ENCODE measurements at regions not wholly inside any gene's neighbourhood (a gene's known extent, or its start where the extent isn't known, plus 50 kb on each side); places are given as distances from the start of the nearest gene placed in this dataset.
A peak's percentile ranks its signal among the peaks of the same experiment; 100 is the strongest.

DNA sequence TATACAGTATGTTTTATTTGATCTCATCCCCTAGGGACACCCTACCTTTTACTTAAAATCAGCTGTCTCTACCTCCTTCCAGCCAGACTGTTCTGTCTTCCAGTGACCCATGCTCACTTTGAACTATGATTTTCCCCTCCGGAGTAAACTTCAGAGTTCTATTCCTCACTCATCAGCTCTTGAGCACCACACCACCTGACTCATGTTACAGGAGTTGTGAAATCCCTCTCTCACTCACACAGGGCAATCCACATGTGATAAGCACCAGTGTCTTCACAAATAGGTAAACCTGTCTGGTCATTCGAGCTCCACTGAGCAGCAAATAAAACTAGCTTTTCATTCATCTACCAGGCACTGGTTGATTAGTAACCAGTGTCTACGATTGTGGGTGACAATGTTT is 177.3 kb upstream of the BMP4 start:
- DNase-seq, result no peak

DNA sequence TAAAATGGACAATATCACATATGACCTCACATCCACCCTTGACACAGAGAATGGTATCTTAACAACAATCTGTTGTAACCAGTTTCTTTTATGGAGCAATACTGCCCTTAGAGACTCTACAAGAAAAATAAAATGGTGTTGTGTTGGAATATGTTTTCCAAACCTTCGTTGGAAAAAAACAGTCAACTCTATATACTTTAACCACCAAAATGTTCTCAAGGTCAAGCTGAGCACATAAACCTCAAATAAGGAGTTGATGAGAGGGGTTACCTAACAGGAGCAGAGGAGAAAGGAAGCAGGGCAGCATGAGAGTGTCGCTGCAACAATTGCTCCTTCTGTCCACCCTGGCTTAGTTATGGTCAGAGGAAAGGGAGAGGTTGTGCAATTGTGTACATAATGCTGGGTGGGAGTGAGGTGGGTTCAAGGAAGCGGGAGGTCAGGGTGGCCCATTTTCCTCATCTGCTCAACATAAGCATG is 179.2 kb upstream of the BMP4 start:
- DNase-seq, result no peak

DNA sequence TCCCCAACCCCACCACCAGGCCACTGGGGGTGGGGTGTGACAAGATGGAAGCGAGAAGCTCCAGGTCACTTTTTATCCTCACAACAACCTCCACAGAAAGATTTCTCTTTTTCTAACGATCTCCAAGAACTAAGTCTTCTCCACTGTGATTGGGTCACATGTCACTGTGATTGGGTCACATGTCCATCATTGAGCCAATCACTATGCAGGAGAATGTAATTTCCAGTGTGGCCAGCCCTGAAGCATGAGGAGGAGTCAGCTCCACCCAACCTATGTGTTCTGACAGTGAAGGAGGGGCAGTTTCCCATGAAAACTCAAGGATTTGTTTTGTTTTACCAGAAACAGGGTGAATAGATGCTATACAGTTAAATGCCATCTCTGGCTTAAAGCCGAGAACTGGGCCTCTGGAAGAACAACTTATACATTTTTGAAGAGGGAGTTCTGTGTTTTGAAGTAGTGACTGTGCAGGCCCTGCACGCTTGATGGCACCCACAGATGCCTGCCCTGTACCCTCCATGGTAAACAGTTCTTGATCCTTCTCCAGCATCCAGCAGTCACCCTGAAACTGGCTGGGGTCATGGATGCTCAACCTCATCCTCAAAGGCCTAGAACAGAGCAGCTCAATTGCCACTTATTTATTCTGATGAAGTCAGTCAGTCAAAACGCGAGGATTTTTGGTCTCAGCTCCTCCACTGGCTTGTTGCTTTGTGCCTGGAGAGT is 180.4 kb upstream of the BMP4 start:
- no peak for DNase-seq

DNA sequence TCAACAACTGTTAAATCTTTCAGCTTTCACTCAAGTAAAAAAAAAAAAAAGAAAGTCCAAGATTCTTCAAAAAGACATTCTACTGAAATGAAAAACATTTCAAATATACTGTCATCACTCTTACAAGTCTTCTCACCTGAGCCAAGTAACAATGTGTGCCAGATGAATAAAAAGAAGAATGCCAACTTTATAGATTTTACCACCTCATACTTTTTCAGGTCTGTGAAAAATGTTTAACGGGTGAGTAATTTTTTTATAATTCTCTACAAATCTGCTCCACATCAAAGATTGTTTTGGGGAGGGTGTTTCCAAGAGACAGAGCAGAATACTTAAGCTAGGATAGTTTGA is 181.0 kb upstream of the BMP4 start:
- DNase-seq, result no peak

DNA sequence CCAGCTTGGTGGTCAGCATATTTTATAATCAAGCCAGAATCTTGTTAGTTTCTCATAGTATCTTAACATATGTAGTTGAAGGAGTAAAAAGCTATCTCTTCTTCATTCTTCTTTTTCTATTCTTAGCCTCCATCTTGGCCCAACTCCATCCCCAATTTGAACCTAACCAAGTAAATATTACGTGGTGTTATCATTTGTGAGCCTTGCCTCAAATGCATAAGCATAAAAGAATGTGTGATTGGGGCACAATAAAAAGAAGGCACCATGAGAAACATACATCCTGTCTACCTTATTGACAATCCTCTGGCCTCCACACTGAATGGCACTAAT is 181.4 kb upstream of the BMP4 start:
- no peak for DNase-seq

DNA sequence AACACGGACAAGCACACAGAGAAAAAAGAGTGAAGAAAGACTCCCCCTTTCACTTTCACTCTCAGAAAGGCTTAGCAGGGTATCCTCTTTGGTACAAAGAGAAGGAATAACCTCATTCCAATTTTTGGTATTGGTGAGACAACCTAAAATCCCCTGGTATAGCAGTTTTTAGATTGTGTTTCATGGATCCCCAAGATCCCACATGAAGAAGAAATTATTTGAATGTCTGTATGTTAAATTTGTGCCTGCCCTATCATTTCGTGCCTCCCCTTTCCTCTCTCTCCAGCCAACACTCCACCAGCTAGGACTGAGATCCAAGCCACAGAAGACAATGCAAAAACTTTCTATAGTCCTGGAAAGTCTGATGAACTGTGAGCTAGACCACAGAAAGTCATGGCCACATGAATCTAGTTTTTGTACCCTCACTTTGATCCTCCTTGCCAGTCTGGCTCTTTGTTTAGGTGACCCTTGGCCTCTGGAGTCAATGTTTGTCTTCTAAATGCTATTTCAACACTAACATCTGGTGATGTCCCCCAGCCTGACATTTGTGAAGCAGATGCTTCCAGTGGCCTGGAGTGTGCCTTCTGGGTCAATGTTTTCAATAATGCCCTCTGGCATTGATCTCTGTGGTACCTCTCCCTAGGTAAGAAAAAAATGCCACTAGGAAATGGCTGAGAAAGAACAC is 181.9 kb upstream of the BMP4 start:
- no peak for DNase-seq

DNA sequence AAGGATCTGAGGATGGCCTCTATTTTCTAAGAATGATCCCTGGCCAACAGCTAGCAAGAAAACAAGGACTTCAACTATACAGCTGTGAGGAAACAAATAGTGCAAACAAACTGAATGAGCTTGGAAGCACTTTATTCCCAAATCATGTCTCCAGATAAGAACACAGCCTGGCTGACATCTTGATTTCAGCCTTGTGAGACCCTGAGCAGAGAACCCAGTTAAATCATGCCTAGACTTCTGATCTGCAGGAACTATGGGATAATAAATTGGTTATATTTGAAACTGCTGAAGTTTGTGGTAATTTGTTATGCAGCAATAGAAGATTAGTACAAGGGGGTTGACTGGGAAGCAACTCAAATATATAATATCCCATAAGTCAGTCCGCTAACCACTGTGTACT is 183.9 kb upstream of the BMP4 start:
- DNase-seq, result no peak

DNA sequence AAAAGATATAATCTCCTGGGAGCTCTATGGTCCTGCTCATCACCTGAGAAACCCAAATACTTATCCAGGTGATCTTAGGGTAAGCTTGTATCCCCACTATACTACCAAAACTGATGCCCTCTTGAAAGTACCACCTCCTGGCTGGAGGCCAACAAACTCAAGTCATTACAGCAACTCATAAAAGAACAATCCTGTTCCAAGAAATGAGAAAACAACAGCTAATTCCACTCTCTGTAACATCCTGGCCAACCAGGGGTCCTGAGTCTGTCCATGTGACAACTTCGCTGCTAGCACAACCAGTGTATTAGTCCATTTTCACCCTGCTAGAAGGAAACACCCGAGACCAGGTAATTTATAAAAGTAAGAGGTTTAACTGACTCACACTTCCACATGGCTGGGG is 190.0 kb upstream of the BMP4 start:
- no peak for DNase-seq

DNA sequence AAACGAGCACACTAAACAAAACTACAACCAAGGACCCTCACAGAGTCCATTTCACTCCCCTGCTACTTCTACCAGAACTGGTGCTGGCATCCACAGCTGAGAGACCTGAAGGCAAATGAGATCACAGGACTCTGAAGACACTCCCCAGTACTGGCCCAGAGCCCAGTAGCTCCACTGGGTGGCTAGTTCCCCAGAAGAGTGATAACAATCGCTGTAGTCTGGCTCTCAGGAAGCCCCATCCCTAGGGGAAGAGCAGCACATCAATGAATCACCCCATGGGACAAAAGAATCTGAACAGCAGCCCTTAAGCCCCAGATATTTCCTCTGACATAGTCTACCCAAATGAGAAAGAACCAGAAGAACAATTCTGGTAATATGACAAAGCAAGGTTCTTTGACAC is 190.7 kb upstream of the BMP4 start:
- DNase-seq, result no peak

DNA sequence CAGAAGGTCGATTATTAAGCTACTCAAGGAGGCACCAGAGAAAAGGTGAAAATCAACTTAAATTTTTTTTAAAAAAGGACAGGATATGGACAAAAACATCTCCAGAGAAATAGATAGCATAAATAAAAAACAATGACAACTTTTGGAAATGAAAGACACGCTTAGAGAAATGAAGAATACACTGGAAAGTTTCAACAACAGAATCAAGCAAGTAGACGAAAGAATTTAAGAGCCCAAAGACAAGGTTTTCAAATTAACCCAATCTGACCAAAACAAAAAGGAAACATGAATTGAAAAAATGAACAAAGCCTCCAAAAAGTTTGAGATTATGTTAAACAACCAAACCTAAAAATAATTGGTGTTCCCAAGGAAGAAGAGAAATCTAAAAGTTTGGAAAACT is 191.1 kb upstream of the BMP4 start:
- DNase-seq, result no peak

DNA sequence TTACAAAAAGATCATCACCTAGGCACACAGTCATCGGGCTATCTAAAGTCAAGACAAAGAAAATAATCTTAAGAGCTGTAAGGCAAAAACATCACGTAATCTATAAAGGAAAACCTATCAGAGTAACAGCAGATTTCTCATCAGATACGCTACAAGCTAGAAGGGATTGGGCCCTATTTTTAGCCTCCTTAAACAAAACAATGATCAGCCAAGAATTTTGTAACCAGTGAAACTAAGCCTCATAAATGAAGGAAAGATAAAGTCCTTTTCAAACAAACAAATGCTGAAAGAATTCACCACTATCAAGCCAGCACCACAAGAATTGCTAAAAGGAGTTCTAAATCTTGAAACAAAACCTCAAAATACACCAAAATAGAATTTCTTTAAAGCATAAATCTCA is 191.6 kb upstream of the BMP4 start:
- no peak for DNase-seq

DNA sequence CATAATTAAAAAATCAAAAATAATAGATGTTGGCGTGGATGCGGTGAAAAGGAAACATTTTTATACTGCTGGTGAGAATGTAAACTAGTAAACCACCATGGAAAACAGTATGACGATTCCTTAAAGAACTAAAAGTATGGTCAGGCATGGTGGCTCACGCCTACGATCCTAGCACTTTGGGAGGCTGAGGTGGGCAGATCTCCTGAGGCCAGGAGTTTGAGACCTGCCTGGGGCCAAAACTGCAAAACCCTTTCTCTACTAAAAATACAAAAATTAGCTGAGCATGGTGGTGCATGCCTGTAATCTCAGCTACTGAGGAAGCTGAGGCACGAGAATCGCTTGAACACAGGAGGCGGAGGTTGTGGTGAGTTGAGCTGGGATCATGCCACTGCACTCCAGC is 195.7 kb upstream of the BMP4 start:
- DNase-seq, result no peak

DNA sequence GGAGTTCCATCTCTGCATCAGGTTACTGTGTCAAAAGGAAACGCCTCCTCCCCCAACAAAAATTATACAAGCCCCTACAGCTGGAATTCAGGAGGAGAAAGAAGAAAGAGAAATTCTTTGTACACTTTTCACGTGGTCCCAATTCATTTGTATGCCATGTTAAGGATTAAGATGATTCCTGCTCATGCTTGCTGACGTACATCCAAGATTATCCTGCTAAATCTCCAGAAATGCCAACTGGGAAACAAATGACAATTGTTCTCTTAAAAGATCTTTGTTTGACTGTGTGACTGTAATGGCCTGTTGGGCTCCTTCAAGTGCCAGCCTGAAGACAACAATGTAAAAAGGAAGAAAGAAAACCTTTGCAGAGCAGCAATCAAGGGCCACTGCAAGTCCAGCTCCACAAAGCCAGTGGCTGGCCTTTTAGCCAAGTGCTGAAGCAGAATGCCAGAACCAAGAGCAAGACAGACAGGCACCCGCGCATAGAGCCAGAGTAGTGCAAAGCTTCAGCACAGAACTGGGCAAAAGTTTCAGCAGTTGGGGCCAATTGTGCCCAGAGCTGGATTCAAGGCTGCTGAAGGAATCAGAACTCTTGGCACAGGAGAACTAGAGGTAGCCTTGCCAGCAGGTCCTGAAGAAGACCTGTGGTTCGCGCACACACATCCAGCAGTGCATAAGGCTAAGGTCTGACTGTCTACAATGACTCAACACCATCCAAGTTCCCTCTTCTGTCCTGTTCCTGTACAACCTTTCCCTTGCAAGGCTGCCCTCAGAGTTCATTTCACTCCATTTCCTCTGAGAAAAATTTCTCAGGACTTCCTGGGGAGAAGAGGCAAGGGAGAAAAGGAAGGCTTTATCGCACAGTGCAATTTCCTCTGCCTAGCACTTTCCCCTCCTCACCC is 209.7 kb upstream of the BMP4 start:
- no peak for DNase-seq

DNA sequence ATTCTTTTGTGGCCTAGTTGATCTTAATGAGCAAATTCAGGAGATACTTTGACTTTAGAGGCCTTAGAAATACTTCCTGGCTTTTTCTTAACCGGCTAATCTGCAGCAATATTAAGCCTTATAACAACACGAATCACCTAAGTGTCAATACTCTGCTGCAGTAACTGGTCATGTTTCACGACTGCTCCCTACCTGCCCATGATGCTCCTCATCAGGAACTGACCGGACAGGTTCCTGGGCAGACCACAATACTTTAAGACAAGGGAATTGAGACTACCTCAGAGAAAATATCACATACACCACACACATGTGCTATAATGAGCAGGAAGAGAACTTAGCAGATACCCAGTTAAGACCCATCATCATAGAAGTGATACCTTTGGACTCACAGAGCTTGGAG is 211.9 kb upstream of the BMP4 start:
- DNase-seq, result no peak

DNA sequence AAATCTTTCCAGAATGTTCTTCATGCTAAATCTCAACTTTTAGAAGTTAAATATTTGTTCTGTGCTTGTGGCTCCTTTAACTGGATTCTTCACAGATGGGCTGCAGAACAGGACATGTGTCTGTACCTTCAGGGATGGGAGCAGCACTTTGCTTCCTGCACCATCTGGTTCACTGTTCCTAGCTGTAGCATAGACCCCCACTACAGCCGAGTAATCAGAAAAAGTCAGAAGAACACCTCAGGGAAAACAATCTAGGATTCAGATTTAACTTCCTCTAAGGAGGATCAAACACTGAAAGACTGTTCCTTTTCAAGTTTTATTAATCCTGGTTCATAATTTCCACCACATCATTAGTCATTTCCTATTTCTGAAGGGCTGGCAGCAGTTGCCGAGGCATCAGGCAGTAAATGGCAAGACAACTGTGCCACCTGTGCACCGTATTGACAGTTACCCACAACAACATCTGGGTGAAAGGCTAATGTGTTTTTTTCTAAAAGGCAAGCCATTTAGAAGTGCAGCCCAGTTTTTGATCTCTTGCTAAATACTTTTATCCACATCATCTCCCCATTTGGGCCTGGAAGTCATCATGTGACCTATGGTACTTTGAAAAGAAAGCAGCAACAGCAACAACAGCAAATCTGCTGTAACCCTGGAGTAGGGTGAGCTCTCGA is 212.8 kb upstream of the BMP4 start:
- DNase-seq, result no peak

DNA sequence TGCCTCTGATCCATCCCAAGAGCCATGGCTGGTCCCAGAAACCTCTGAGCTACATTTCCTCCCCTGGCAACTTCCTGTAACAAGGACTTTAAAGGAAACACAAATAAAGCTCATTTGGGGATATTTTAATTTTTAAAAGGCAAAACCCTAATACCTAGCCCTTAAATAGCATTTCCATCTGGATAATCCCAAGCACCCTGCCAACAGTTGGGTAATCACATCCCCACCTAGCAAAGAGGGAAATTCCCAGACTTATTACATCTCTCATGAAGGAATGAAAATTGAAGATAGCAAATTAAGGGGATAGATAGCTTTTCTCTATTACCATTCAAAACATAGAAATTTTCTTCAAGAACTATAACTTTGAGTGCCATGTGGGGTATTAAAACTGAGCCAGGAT is 213.7 kb upstream of the BMP4 start:
- DNase-seq, result no peak

DNA sequence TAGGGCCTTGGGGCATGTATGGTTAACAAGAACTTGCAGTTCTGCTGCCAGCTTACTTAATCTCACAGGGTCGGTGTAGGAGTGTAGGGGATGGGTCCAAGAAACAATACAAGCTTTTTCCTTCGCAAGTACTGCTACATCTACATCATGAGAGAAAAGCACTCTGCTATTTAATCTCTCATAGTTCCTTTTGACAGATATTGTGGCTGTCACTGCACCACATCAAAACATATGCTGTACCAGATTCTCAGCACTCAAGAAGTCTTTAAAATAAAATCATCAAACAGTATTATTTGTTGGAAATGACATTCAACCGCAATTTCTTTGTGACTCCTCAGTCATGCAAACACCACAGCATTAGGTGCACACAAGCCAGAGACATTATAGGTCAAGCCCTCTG is 215.5 kb upstream of the BMP4 start:
- no peak for DNase-seq

DNA sequence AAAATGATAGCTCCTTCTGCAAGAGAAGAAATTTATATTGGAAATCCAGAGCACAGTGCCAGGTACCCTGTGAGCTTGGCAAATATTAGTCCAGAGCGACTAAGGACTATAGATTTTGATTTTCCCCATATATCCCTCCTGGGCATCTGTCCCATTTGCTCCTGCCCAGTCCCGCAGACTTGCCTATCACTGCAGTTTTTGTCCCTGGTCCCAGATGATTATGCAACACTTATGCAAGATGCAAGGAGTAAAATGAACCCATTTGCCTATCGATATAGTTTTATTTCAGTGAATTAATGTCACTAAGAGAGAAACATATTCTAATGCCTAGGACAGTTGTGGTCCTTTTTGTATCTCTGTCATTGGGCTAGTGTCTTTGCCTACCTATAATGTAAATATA is 215.9 kb upstream of the BMP4 start:
- no peak for DNase-seq

DNA sequence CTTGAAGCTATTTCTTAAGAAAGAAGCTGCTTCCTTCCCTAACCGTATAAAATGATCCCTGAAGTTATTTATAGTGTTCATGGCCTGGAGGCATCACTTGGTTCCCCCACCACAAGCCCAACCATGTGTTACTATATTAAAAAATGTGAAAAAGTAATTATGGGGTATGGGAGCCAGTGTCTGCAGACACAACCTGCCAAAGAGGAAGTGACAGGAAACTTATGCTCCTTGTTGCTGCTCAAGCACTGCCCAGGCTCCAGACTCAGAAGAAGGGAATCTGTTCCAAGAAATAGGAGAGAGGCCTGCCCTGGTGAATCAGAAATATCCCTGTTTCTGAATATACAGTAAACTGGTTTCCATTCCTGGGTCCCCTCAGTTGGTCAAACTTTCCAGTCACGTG is 217.2 kb upstream of the BMP4 start:
- no peak for DNase-seq

DNA sequence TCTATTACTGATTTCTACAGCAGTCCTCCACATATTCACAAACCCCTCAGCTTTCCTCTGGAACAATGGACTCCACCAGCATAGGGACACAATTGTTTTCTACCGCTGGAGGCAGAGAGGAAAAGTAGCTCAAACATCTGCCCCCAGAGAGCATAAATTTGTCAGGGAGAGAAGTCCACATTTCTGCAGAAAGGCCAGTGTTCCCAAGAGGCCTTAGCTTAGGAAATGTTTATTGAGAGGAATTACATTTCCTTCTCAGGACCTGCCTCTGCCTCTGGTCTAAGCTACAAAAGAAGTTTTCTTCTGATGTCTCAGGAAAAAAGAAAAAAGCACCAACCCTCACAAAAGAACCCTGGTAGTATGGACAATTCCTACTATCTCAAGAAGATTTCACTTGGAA is 217.8 kb upstream of the BMP4 start:
- no peak for DNase-seq

DNA sequence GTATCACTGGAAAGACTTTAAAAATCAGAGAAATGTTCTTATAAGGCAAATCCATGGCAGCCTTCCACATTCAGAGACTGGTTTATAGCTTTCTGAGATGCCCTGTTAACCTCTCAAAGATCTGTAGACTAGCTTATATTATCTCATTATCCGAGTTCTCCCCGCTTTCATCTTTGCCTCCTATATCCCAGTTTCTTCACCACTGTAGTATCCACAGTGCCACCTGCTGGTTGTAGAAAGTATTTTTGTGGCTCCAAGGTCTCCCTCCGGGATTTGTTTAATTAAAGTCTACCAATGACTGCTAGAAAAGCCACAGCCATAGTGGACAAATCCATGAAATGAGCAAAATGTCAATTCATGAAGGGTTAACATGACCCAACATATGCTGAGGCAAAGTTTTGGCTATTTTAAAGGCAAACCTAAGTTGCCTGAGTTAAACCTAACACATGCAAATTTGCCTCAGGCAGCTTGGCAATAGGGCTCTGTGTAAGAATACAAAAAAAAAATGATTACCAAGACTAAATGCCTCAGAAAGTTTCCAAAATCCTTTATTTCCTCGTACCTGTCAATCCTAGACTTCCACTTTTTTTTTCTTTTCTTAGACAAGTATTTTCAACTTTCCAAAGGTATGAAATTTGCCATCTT is 218.8 kb upstream of the BMP4 start:
- peak; percentile 68 for DNase-seq

DNA sequence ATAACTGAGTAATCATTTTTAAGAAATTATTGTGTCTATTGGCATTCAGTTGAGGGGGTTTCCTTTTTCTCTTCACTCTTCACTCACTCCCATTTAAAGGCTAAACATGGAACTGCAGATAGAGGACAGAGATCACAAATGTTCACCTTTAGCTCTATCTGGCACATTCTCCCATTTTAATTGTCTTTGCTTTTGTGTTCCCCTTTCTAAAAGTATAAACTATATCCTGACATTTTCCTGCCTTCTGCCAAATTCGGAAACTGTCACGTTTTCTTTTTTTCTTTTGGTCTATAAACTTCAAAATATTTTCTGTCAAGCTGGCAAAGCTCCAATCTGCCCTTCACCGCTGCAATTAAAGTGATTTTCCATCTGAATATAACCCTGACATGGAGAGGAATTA is 219.8 kb upstream of the CDKN3 start:
- DNase-seq, result no peak
